ENCODE measurements at regions not wholly inside any gene's neighbourhood (a gene's known extent, or its start where the extent isn't known, plus 50 kb on each side); places are given as distances from the start of the nearest gene placed in this dataset.

GRCh38 chr6:156107624-156108101 lies 652.0 kb upstream of the NOX3 start:
- no peak for TF ChIP-seq CTCF (IDR thresholded peaks at IDR 0.05; ENCODE audit: insufficient read depth, low read length)
- no peak for TF ChIP-seq POLR2AphosphoS5 (IDR thresholded peaks at IDR 0.05; ENCODE audit: low read depth)
- no peak for TF ChIP-seq GABPA (IDR thresholded peaks at IDR 0.05; ENCODE audit: low read depth)
- TF ChIP-seq SPI1 (IDR thresholded peaks at IDR 0.05; ENCODE audit: borderline replicate concordance, low read depth), result no peak
